NB4 (cell line): ENCODE measurements at regions not wholly inside any gene's neighbourhood (a gene's known extent, or its start where the extent isn't known, plus 50 kb on each side); places are given as distances from the start of the nearest gene placed in this dataset.

Experiments
- CTCF ChIP-seq: IDR thresholded peaks from one replicate; pipeline ENCODE4 v1.5.1; 2012; ENCODE audit warnings: low read depth, low read length
- MAX ChIP-seq: IDR thresholded peaks from 2 replicates; pipeline ENCODE4 v1.6.1; 2011; ENCODE audit warnings: low read depth, low read length
- MYC ChIP-seq: IDR thresholded peaks from 2 replicates; pipeline ENCODE4 v1.6.1; 2011; ENCODE audit warnings: low read depth, low read length
- POLR2A ChIP-seq: IDR thresholded peaks from 2 replicates; pipeline ENCODE4 v1.6.1; 2011; ENCODE audit warnings: mild to moderate bottlenecking; ENCODE audit not compliant: insufficient read length; ENCODE audit errors: extremely low read depth

DNA sequence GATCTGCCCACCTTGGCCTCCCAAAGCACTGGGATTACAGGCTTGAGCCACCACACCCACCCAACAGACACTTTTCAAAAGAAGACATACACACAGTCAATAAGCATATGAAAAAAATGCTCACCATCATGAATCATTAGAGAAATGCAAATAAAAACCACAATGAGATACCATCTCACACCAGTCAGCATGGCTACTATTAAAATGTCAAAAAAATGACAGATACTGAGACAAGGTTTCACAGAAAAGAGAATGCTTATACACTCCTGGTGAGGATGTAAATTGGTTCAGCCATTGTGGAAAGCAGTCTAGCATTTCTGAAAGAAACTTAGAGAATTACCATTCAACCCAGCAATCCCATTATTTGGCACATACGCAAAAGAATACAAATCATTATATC is 1947.2 kb downstream of the SUCLG1 start:
- TF ChIP-seq CTCF (no peak), MAX (no peak), POLR2A (no peak), MYC (no peak)
